Heart right ventricle (tissue), 16 donors: ENCODE measurements at regions not wholly inside any gene's neighbourhood (a gene's known extent, or its start where the extent isn't known, plus 50 kb on each side); places are given as distances from the start of the nearest gene placed in this dataset.

ENCODE experiments used
- ATAC-seq, 8 donors: fragments of 200-7000 bp; cut with Tn5 transposase; one replicate each; pipeline ENCODE4 v1.9.1; 2020; ENCODE audit warnings: mild to moderate bottlenecking in 8 of 8, moderate library complexity in 8 of 8, moderate number of reproducible peaks in 1 of 8
- DNase-seq, 2 donors: peaks; one replicate each; pipeline ENCODE4 v3.0.0-alpha.2; 2020
- H3K27ac ChIP-seq, 10 donors: fragments of 200-600 bp; sonication (generic) in 2 of 10; one replicate each; pipeline versions ENCODE4 v1.5.0 to v1.8.0; 2020 to 2022; ENCODE audit warnings: mild to moderate bottlenecking in 3 of 10
- H3K27me3 ChIP-seq, 7 donors: fragments of 200-600 bp; one replicate each; pipeline ENCODE4 v1.8.0; 2021 to 2022; ENCODE audit warnings: mild to moderate bottlenecking in 2 of 7
- H3K36me3 ChIP-seq, 9 donors: fragments of 200-600 bp; sonication (generic) in 1 of 9; one replicate each; pipeline versions ENCODE4 v1.5.0 to v1.8.0; 2020 to 2022; ENCODE audit warnings: mild to moderate bottlenecking in 2 of 9
- H3K4me1 ChIP-seq, 9 donors: fragments of 200-600 bp; sonication (generic) in 1 of 9; one replicate each; pipeline versions ENCODE4 v1.5.0 to v1.8.0; 2020 to 2022; ENCODE audit warnings: mild to moderate bottlenecking in 4 of 9
- H3K4me3 ChIP-seq, 10 donors: fragments of 200-600 bp; sonication (generic) in 2 of 10; one replicate each; pipeline versions ENCODE4 v1.5.0 to v1.8.0; 2020 to 2022; ENCODE audit warnings: mild to moderate bottlenecking in 7 of 10, moderate library complexity in 2 of 10
- H3K9me3 ChIP-seq, 11 donors: fragments of 200-600 bp in 10 of 11; sonication (generic) in 2 of 11; one replicate each; pipeline versions ENCODE4 v1.5.0 to v1.8.0; 2013 to 2022; ENCODE audit warnings: mild to moderate bottlenecking in 2 of 11, control low read depth in 1 of 11, moderate library complexity in 1 of 11
- CTCF ChIP-seq, 9 donors: fragments of 200-600 bp; sonication (generic) in 2 of 9; IDR thresholded peaks; one replicate each; pipeline versions ENCODE4 v1.5.0 to v1.8.0; 2021 to 2022; ENCODE audit warnings: antibody characterized with exemption in 9 of 9, mild to moderate bottlenecking in 5 of 9, moderate library complexity in 1 of 9
- WGBS, 2 donors: extraction: QIAGEN DNeasy Blood & Tissue Kit; methylation state at CpG; one replicate each; pipeline ENCODE4 v1.1.7; 2013; ENCODE audit warnings: inconsistent platforms in 1 of 2; 5-methylcytosine and 5-hydroxymethylcytosine counted together
- intact Hi-C, 10 donors: fragments of 100-400 bp; cut with DNase I; formaldehyde crosslinking; loops; one replicate each; pipeline versions ENCODE4 v1.11.1 to v1.14.2; 2022
- donor health status: Arrhythmogenic right ventricular cardiomyopathy.
- donor health status: ischemic (EF 13 %, LVEDD 7.1; RV severe dilation, severe dysfunction).
- donor health status: healthy with polysubstance abuse.
- donor health status: DM: no; HTN: yes; CAD: no.
- donor health status: DM: no; HTN: no; CAD: no.
- donor health status: ischemic (EF 25% LVEDD 6.9; RV normal size, moderate dysfunction).
- donor health status: ischemic (EF 25% LVEDD 5.7; RV mildly dilated, moderate dysfunction).
- donor health status: healthy.
- donor health status: DM: yes; HTN: yes; CAD: no.
- donor health status: Ischemic cardiomyopathy.
- donor health status: ischemic (EF 35%, LVEDD 5.7; RV mildly dilated, moderate dysfunction).
- donor health status: nonischemic (EF 11% LVEDD 7.7; RV severe dilation, severe dysfunction).
- donor health status: DM: yes; HTN: yes; CAD: no.
- donor health status: PGD.
- donor health status: ischemic (EF 29% LVEDD 5.4; RV normal size, mild dysfunction).
- donor health status: nonischemic (EF 23%, LVEDD 6.1; RV moderate dilation, normal function).

DNA sequence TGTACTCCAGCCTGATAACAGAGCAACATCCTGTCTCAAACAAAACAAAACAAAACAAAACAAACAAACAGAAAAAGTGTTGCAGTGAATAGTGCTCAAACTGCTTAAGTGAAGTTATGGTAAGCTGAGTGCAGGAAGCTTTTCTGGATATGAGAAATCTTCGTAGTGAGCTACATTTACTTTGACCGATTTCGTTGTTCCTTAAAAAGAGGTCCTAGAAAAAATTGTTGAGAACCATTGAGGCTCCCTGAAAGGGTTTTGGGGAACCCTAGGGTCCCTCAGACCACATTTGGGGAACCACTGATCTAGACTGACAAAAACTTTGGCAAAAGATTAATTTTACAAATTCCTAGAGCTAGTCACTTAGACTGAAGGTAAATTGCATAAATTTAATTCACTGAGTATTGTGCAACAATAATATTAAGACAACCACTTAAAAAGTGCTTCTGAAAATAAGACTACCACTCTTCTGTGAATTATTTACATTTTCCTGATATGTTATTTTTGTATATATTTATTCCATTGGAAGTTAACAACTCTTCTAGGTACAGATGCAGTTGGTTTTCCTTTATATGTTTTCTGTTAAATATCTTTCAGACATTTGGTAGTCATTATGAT is 149.6 kb downstream of the FHIP1A start:
- Histone ChIP-seq H3K4me3 (no peak overlapping the region), H3K27me3 (no peaks in the 10 kb centered on the region), H3K36me3 (no peaks in the 10 kb centered on the region), H3K9me3 (no peaks in the 10 kb centered on the region), H3K4me1 (no peaks in the 10 kb centered on the region), H3K27ac (no peak overlapping the region)
- 93 to 94% methylated on average over 3 of the region's 3 CpGs for WGBS, 2 donors
- intact Hi-C loops = loop anchor here in 1 of 10 donors (5.0 kb wide), 1 partner anchor 94 kb away; no protein-coding TSS in a partner anchor
- DNase-seq = no peak
- no peak for ATAC-seq
- no peak for TF ChIP-seq CTCF (IDR thresholded peaks at IDR 0.05)

DNA sequence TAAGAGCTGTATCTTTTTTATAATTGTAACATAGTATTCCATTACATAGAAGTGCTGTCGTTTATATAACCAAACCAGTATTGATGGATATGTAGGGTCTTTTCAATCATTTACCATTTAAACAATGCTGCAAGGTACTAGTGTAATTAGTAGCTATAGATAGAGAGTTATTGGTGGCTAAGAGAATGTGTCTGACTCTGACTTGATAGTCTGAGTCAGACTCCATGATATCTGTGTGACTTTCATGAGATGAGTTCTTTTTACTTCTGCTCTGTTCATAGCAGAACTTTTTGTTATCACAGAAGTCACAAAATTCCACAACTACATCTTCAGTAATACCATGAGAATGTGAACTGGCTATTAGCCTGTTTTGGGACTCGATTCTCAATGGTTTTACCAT is 150.6 kb downstream of the FHIP1A start:
- intact Hi-C loops = loop anchor here in 1 of 10 donors (5.0 kb wide), 1 partner anchor 93 kb away; no protein-coding TSS in a partner anchor
- H3K4me3 ChIP-seq = no peak overlapping the region
- no peaks in the 10 kb centered on the region for H3K36me3 ChIP-seq
- no peak overlapping the region for H3K27ac ChIP-seq
- H3K9me3 ChIP-seq = no peaks in the 10 kb centered on the region
- no peaks in the 10 kb centered on the region for H3K4me1 ChIP-seq
- ATAC-seq (no peak), DNase-seq (no peak)
- H3K27me3 ChIP-seq = no peaks in the 10 kb centered on the region
- 71 to 81% methylated on average over 2 of the region's 2 CpGs for WGBS, 2 donors
- no peak for TF ChIP-seq CTCF (IDR thresholded peaks at IDR 0.05)

DNA sequence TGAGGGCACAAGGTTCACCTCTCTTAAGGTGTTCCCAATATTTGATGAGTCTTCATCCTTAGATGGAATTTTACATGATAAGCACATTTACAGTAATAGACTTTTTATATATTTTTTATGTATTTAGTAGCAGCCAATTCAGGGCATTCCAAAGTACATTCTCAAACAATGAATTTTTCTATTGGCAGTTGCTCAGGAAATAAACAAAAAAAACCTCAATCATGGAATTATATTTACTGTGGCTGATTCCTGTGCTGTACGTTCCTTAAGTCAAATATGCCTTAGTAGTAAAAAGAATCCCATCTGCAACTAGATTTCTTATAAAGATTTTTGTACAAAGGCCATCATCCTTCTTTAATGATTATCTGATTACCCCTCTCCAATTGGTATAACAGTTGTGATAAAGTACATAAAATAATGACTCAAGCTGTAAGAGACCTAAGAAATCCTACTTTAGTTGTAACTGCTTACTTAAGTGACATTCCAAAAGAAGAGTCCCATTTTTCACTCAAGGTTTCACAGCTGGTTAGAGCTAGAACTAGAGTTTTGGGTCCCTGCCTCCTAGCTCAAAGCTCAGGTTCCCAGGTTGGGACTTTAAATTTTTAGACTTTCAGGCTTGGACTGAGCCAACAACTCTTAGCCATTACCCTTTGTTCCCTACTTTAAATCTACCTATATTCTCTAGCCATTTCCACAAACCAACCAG is 152.7 kb downstream of the FHIP1A start:
- Histone ChIP-seq H3K4me1 (no peaks in the 10 kb centered on the region), H3K27ac (no peak overlapping the region), H3K36me3 (no peaks in the 10 kb centered on the region), H3K9me3 (no peaks in the 10 kb centered on the region), H3K4me3 (no peak overlapping the region), H3K27me3 (no peaks in the 10 kb centered on the region)
- ATAC-seq (no peak), DNase-seq (no peak)
- intact Hi-C loops = no loop called here
- TF ChIP-seq CTCF (IDR thresholded peaks at IDR 0.05) = no peak
- 38 to 46% methylated on average over 1 of the region's 1 CpG for WGBS, 2 donors

DNA sequence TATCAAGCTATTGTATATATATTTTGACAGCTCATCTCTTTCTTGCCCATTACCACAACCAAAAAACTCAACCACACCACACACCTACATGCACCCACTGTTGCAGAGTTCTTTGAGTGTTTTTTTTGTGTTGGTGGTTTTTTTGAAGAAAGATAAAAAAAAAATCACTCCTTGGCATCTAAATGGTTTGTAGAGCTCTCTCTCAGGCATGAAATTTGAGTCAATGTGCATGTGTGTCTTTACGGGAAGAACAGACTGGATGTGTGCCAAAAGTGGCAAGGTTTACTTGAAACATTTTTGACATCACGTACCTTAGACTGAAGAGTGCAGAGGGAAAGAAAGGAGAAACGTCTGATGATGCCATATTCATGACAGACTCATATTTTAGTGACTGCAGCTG is 154.2 kb downstream of the FHIP1A start:
- intact Hi-C loops = no loop called here
- DNase-seq (no peak), ATAC-seq (no peak)
- 19 to 35% methylated on average over 3 of the region's 3 CpGs for WGBS, 2 donors
- no peaks in the 10 kb centered on the region for H3K9me3 ChIP-seq
- no peak overlapping the region for H3K4me3 ChIP-seq
- TF ChIP-seq CTCF (IDR thresholded peaks at IDR 0.05) = no peak
- no peaks in the 10 kb centered on the region for H3K4me1 ChIP-seq
- no peak overlapping the region for H3K27ac ChIP-seq
- no peaks in the 10 kb centered on the region for H3K27me3 ChIP-seq
- no peaks in the 10 kb centered on the region for H3K36me3 ChIP-seq
